ENCODE measurements at regions not wholly inside any gene's neighbourhood (a gene's known extent, or its start where the extent isn't known, plus 50 kb on each side); places are given as distances from the start of the nearest gene placed in this dataset.

- no peaks in the 10 kb centered on the region for H3K4me1 ChIP-seq (ENCODE audit: control insufficient read depth in 1 of 2, insufficient read depth in 2 of 2, low read length in 2 of 2)
- H2AFZ ChIP-seq (ENCODE audit: insufficient read depth, low read length, poor library complexity), result no peak overlapping the region
- H2BK120ac ChIP-seq (ENCODE audit: insufficient read depth, low read length, poor library complexity), result no peak overlapping the region
- no peak overlapping the region for H4K91ac ChIP-seq (ENCODE audit: low read depth, low read length)
- no peaks in the 10 kb centered on the region for H3K36me3 ChIP-seq (ENCODE audit: control insufficient read depth in 1 of 2, insufficient read depth in 2 of 2, low read length in 2 of 2)
- peaks cover 3% of the 10 kb centered on the region for H3K9me3 ChIP-seq (ENCODE audit: insufficient read depth, low read depth, low read length)
- H2AK5ac ChIP-seq (ENCODE audit: low read length), result no peak overlapping the region
- no peak overlapping the region for H3K14ac ChIP-seq (ENCODE audit: low read length)
- H3K9ac ChIP-seq (ENCODE audit: low read length), result no peak overlapping the region
- H3K4me3 ChIP-seq (ENCODE audit: low read depth, low read length), result no peak overlapping the region
- no CpG with 5 or more reads among the region's 9 CpGs for WGBS (ENCODE audit: extremely low coverage, insufficient coverage, insufficient read length)
- no peak overlapping the region for H3K18ac ChIP-seq (ENCODE audit: low read length)
- H3K27me3 ChIP-seq (ENCODE audit: insufficient read depth, low read length), result no peaks in the 10 kb centered on the region
- no peak overlapping the region for H3K27ac ChIP-seq (ENCODE audit: low read depth, low read length)
- H4K12ac ChIP-seq (ENCODE audit: low read depth, low read length), result no peak overlapping the region
- H3K4me2 ChIP-seq (ENCODE audit: low read length), result no peak overlapping the region
- no peaks in the 10 kb centered on the region for H3K79me2 ChIP-seq (ENCODE audit: control insufficient read depth, insufficient read depth, low read length, poor library complexity)
- no peak for DNase-seq
- H2BK5ac ChIP-seq (ENCODE audit: low read depth, low read length, poor library complexity), result no peak overlapping the region
- H3K23ac ChIP-seq (ENCODE audit: low read length), result no peak overlapping the region
- no peak overlapping the region for H2BK12ac ChIP-seq (ENCODE audit: low read length)
- no peak overlapping the region for H4K8ac ChIP-seq (ENCODE audit: low read depth, low read length)
- H3K4ac ChIP-seq (ENCODE audit: low read depth, low read length), result no peak overlapping the region
- no peaks in the 10 kb centered on the region for H3K79me1 ChIP-seq (ENCODE audit: low read length)
These were observed 193.3 kb downstream of the BCR start for GRCh38 chr22:23373601-23374000.

GRCh38 chr22:23370251-23370650 is 189.9 kb downstream of the BCR start:
- Histone ChIP-seq H3K9ac (ENCODE audit: low read length) (no peak overlapping the region), H3K79me2 (ENCODE audit: control insufficient read depth, insufficient read depth, low read length, poor library complexity) (no peaks in the 10 kb centered on the region)
- WGBS (ENCODE audit: extremely low coverage, insufficient coverage, insufficient read length), result no CpG with 5 or more reads among the region's 8 CpGs

GRCh38 chr22:23369054-23369685 is 188.9 kb downstream of the BCR start:
- H4K8ac ChIP-seq (ENCODE audit: low read depth, low read length), result no peak overlapping the region
- no peaks in the 10 kb centered on the region for H3K79me1 ChIP-seq (ENCODE audit: low read length)
- H3K4me3 ChIP-seq (ENCODE audit: low read depth, low read length), result no peak overlapping the region
- no peak overlapping the region for H3K14ac ChIP-seq (ENCODE audit: low read length)
- no peak overlapping the region for H3K9ac ChIP-seq (ENCODE audit: low read length)
- no peak overlapping the region for H4K91ac ChIP-seq (ENCODE audit: low read depth, low read length)
- no peak overlapping the region for H2AK5ac ChIP-seq (ENCODE audit: low read length)
- no peak overlapping the region for H2AFZ ChIP-seq (ENCODE audit: insufficient read depth, low read length, poor library complexity)
- H3K18ac ChIP-seq (ENCODE audit: low read length), result no peak overlapping the region
- DNase-seq, result no peak
- no peak overlapping the region for H4K12ac ChIP-seq (ENCODE audit: low read depth, low read length)
- H3K4me2 ChIP-seq (ENCODE audit: low read length), result no peak overlapping the region
- H2BK120ac ChIP-seq (ENCODE audit: insufficient read depth, low read length, poor library complexity), result no peak overlapping the region
- H3K4me1 ChIP-seq (ENCODE audit: control insufficient read depth in 1 of 2, insufficient read depth in 2 of 2, low read length in 2 of 2), result no peaks in the 10 kb centered on the region
- no peaks in the 10 kb centered on the region for H3K9me3 ChIP-seq (ENCODE audit: insufficient read depth, low read depth, low read length)
- WGBS (ENCODE audit: extremely low coverage, insufficient coverage, insufficient read length), result no CpG with 5 or more reads among the region's 5 CpGs
- no peak overlapping the region for H3K4ac ChIP-seq (ENCODE audit: low read depth, low read length)
- H3K27ac ChIP-seq (ENCODE audit: low read depth, low read length), result no peak overlapping the region
- H3K36me3 ChIP-seq (ENCODE audit: control insufficient read depth in 1 of 2, insufficient read depth in 2 of 2, low read length in 2 of 2), result no peaks in the 10 kb centered on the region
- no peak overlapping the region for H3K23ac ChIP-seq (ENCODE audit: low read length)
- no peaks in the 10 kb centered on the region for H3K79me2 ChIP-seq (ENCODE audit: control insufficient read depth, insufficient read depth, low read length, poor library complexity)
- H2BK12ac ChIP-seq (ENCODE audit: low read length), result no peak overlapping the region
- H3K27me3 ChIP-seq (ENCODE audit: insufficient read depth, low read length), result no peaks in the 10 kb centered on the region
- no peak overlapping the region for H2BK5ac ChIP-seq (ENCODE audit: low read depth, low read length, poor library complexity)

More at GRCh38 chr22:23370251-23370650, 189.9 kb downstream of the BCR start:
- no peak overlapping the region for H2AFZ ChIP-seq (ENCODE audit: insufficient read depth, low read length, poor library complexity)
- no peak overlapping the region for H3K18ac ChIP-seq (ENCODE audit: low read length)
- no peaks in the 10 kb centered on the region for H3K9me3 ChIP-seq (ENCODE audit: insufficient read depth, low read depth, low read length)
- no peak overlapping the region for H2AK5ac ChIP-seq (ENCODE audit: low read length)
- H3K4me2 ChIP-seq (ENCODE audit: low read length), result no peak overlapping the region
- H3K36me3 ChIP-seq (ENCODE audit: control insufficient read depth in 1 of 2, insufficient read depth in 2 of 2, low read length in 2 of 2), result no peaks in the 10 kb centered on the region
- no peaks in the 10 kb centered on the region for H3K27me3 ChIP-seq (ENCODE audit: insufficient read depth, low read length)
- H2BK5ac ChIP-seq (ENCODE audit: low read depth, low read length, poor library complexity), result no peak overlapping the region
- H3K79me1 ChIP-seq (ENCODE audit: low read length), result no peaks in the 10 kb centered on the region
- no peak overlapping the region for H3K4ac ChIP-seq (ENCODE audit: low read depth, low read length)
- H4K91ac ChIP-seq (ENCODE audit: low read depth, low read length), result no peak overlapping the region
- no peak overlapping the region for H3K23ac ChIP-seq (ENCODE audit: low read length)
- H2BK120ac ChIP-seq (ENCODE audit: insufficient read depth, low read length, poor library complexity), result no peak overlapping the region
- no peaks in the 10 kb centered on the region for H3K4me1 ChIP-seq (ENCODE audit: control insufficient read depth in 1 of 2, insufficient read depth in 2 of 2, low read length in 2 of 2)
- H2BK12ac ChIP-seq (ENCODE audit: low read length), result no peak overlapping the region
- H3K27ac ChIP-seq (ENCODE audit: low read depth, low read length), result no peak overlapping the region
- no peak overlapping the region for H4K12ac ChIP-seq (ENCODE audit: low read depth, low read length)
- no peak overlapping the region for H3K4me3 ChIP-seq (ENCODE audit: low read depth, low read length)
- DNase-seq, result no peak
- no peak overlapping the region for H3K14ac ChIP-seq (ENCODE audit: low read length)
- H4K8ac ChIP-seq (ENCODE audit: low read depth, low read length), result no peak overlapping the region
